Panc1 (cell line): ENCODE measurements at regions not wholly inside any gene's neighbourhood (a gene's known extent, or its start where the extent isn't known, plus 50 kb on each side); places are given as distances from the start of the nearest gene placed in this dataset.
A peak's percentile ranks its signal among the peaks of the same experiment; 100 is the strongest.
"Not testable (repeated sequence)": the region's sequence is repeated elsewhere in the genome, so short reads cannot be mapped to it uniquely, and the experiment has no call there.

Experiments used
- ATAC-seq: fragments of 200-7000 bp; cut with Tn5 transposase; 2 replicates; pipeline ENCODE4 v1.9.1; 2020; ENCODE audit warnings: mild to moderate bottlenecking, moderate library complexity
- BruUV-seq: library from RNA; stranded (reverse); fragments of 400-500 nt; replicated peaks from 2 replicates; lab custom pipeline; 2021; lab: Mats Ljungman, UMichigan
- CTCF ChIA-PET: fragments of 300-600 bp; sonication (Branson Sonifier 250); formaldehyde crosslinking; loops from one replicate; lab custom pipeline; 2022; ENCODE audit warnings: antibody characterized with exemption; lab: Charles Lee
- POLR2A ChIA-PET: fragments of 300-600 bp; sonication (Branson Sonifier 250); formaldehyde crosslinking; loops from one replicate; lab custom pipeline; 2022; ENCODE audit warnings: antibody characterized with exemption; lab: Charles Lee
- DNase-seq: peaks from one replicate; pipeline ENCODE4 v3.0.0-alpha.2; 2010; ENCODE audit warnings: low read depth, low spot score
- H3K27ac ChIP-seq: 2 replicates; pipeline ENCODE4 v1.5.1; 2011; ENCODE audit warnings: mild to moderate bottlenecking, low read length, inconsistent platforms
- H3K27me3 ChIP-seq: fragments of 200-500 bp; sonication (Bioruptor generic); 2 replicates; pipeline ENCODE4 v1.6.0; 2014; ENCODE audit warnings: low read length, inconsistent platforms; ENCODE audit not compliant: control insufficient read depth, insufficient read depth
- H3K36me3 ChIP-seq: fragments of 200-500 bp; sonication (Bioruptor generic); 2 replicates; pipeline ENCODE4 v1.5.1; 2014; ENCODE audit warnings: inconsistent platforms, mild to moderate bottlenecking, low read length, moderate library complexity; ENCODE audit not compliant: control insufficient read depth, insufficient read depth
- H3K4me1 ChIP-seq: 2 replicates; pipeline ENCODE4 v1.5.1; 2011; ENCODE audit warnings: inconsistent platforms, mild to moderate bottlenecking, low read length, moderate library complexity; ENCODE audit not compliant: control insufficient read depth, insufficient read depth
- H3K4me3 ChIP-seq, 2 experiments: 2 replicates each; pipeline ENCODE4 v1.5.1; 2011 to 2012; ENCODE audit warnings: low read depth in 2 of 2, low read length in 2 of 2, mild to moderate bottlenecking in 2 of 2, inconsistent platforms in 1 of 2, moderate library complexity in 1 of 2
- H3K9me3 ChIP-seq: fragments of 200-500 bp; sonication (Bioruptor generic); 2 replicates; pipeline ENCODE4 v1.5.1; 2014; ENCODE audit warnings: low read depth, mild to moderate bottlenecking, inconsistent platforms, low read length, moderate library complexity; ENCODE audit not compliant: control insufficient read depth, insufficient read depth
- POLR2AphosphoS5 ChIP-seq: IDR thresholded peaks from 2 replicates; pipeline ENCODE4 v1.6.1; 2012; ENCODE audit warnings: mild to moderate bottlenecking, low read depth, low read length, moderate library complexity
- SIN3A ChIP-seq: IDR thresholded peaks from 2 replicates; pipeline ENCODE4 v1.6.1; 2012; ENCODE audit warnings: low read depth, mild to moderate bottlenecking, low read length, moderate library complexity, borderline replicate concordance; ENCODE audit not compliant: insufficient read depth
- TCF7L2 ChIP-seq: IDR thresholded peaks from 2 replicates; pipeline ENCODE4 v1.6.1; 2011; ENCODE audit warnings: mild to moderate bottlenecking, low read depth, low read length, inconsistent platforms
- in situ Hi-C: cut with HindIII; loops from 2 replicates; pipeline ENCODE4 v1.10.0; 2016; ENCODE audit warnings: low sequenced_read_pairs, low pct_unique_long_range_greater_than_20kb
- intact Hi-C: fragments of 100-400 bp; cut with micrococcal nuclease; formaldehyde crosslinking; loops from one replicate; pipeline ENCODE4 v1.10.0; 2022; ENCODE audit not compliant: unreplicated experiment
- TF ChIP-seq, protein P1 (sequence below): fragments of 450-650 bp; IDR thresholded peaks from 2 replicates; pipeline ENCODE4 v1.5.1; 2017; ENCODE audit warnings: mild to moderate bottlenecking
- TF ChIP-seq, protein P2 (sequence below), 2 experiments: IDR thresholded peaks; 2 replicates each; pipeline ENCODE4 v1.6.1; 2011 to 2012; ENCODE audit warnings: low read depth in 2 of 2, control low read depth in 1 of 2, low read length in 1 of 2, mild to moderate bottlenecking in 1 of 2, moderate library complexity in 1 of 2; ENCODE audit not compliant: insufficient read depth in 1 of 2

DNA sequence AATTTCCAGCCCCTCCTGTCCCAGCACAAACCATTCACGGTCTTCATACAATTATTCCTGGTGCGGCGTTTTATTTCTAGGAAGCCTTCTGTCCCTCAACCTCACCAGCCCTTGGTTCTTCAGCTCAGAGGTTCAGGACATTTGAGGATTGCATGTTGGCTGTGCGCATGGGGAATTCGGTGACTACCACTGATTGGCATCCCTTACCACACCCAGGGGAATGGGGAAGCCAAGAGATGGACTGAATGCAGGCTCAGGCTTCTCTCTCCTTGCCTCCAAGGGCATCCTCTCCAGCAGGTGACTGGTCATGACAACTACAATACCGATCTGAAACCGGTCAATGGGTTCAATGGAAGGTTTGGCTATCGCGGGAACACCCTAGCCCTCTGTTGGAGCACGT is 153.8 kb downstream of the MTHFS start:
- no peak for ATAC-seq
- Histone ChIP-seq H3K9me3 (peaks cover 3% of the 10 kb centered on the region; the same call in 1 of the 2 replicates), H3K4me3 (no peak overlapping the region), H3K27ac (no peak overlapping the region), H3K4me1 (no peaks in the 10 kb centered on the region), H3K36me3 (no peaks in the 10 kb centered on the region), H3K27me3 (no peaks in the 10 kb centered on the region)
- no TSS peak for BruUV-seq
- intact Hi-C loops (no loop called here), in situ Hi-C loops (no loop called here)
- no peak for DNase-seq
- ChIA-PET POLR2A (no interaction called here), CTCF (no interaction called here)
- TF ChIP-seq, protein P1, sequence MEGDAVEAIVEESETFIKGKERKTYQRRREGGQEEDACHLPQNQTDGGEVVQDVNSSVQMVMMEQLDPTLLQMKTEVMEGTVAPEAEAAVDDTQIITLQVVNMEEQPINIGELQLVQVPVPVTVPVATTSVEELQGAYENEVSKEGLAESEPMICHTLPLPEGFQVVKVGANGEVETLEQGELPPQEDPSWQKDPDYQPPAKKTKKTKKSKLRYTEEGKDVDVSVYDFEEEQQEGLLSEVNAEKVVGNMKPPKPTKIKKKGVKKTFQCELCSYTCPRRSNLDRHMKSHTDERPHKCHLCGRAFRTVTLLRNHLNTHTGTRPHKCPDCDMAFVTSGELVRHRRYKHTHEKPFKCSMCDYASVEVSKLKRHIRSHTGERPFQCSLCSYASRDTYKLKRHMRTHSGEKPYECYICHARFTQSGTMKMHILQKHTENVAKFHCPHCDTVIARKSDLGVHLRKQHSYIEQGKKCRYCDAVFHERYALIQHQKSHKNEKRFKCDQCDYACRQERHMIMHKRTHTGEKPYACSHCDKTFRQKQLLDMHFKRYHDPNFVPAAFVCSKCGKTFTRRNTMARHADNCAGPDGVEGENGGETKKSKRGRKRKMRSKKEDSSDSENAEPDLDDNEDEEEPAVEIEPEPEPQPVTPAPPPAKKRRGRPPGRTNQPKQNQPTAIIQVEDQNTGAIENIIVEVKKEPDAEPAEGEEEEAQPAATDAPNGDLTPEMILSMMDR = no peak
- no peak for TF ChIP-seq TCF7L2
- no peak for TF ChIP-seq POLR2AphosphoS5
- no peak for TF ChIP-seq SIN3A
- TF ChIP-seq, protein P2, sequence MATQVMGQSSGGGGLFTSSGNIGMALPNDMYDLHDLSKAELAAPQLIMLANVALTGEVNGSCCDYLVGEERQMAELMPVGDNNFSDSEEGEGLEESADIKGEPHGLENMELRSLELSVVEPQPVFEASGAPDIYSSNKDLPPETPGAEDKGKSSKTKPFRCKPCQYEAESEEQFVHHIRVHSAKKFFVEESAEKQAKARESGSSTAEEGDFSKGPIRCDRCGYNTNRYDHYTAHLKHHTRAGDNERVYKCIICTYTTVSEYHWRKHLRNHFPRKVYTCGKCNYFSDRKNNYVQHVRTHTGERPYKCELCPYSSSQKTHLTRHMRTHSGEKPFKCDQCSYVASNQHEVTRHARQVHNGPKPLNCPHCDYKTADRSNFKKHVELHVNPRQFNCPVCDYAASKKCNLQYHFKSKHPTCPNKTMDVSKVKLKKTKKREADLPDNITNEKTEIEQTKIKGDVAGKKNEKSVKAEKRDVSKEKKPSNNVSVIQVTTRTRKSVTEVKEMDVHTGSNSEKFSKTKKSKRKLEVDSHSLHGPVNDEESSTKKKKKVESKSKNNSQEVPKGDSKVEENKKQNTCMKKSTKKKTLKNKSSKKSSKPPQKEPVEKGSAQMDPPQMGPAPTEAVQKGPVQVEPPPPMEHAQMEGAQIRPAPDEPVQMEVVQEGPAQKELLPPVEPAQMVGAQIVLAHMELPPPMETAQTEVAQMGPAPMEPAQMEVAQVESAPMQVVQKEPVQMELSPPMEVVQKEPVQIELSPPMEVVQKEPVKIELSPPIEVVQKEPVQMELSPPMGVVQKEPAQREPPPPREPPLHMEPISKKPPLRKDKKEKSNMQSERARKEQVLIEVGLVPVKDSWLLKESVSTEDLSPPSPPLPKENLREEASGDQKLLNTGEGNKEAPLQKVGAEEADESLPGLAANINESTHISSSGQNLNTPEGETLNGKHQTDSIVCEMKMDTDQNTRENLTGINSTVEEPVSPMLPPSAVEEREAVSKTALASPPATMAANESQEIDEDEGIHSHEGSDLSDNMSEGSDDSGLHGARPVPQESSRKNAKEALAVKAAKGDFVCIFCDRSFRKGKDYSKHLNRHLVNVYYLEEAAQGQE (IDR thresholded peaks at IDR 0.05; ENCODE audit: insufficient read depth in 1 of 2, low read depth in 2 of 2, low read length in 1 of 2) = no peak

DNA sequence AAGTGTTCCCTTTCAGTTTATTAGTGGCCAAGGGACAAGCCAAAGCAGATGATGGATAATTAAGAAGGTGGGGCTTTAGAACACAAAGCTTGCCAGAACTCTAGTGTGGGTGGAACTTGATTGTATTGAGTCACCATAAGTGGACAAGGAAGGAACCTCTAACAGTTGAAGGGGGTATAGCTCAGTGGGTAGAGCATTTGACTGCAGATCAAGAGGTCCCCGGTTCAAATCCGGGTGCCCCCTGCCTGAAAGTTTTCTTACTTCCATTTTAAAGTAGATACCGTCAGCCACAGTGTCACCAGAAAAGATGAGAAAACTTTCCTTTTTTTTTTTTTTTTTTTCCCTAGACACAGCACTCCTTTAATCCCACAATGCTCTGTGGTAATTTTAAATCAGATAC is 152.3 kb downstream of the MTHFS start:
- H3K36me3 ChIP-seq, H3K4me3 ChIP-seq, in situ Hi-C loops, CTCF ChIA-PET, H3K27me3 ChIP-seq, H3K4me1 ChIP-seq, DNase-seq, H3K9me3 ChIP-seq, H3K27ac ChIP-seq, POLR2A ChIA-PET, intact Hi-C loops, BruUV-seq: not testable (repeated sequence)
- peak; percentile 26; the same call in 1 of the 2 replicates for ATAC-seq

DNA sequence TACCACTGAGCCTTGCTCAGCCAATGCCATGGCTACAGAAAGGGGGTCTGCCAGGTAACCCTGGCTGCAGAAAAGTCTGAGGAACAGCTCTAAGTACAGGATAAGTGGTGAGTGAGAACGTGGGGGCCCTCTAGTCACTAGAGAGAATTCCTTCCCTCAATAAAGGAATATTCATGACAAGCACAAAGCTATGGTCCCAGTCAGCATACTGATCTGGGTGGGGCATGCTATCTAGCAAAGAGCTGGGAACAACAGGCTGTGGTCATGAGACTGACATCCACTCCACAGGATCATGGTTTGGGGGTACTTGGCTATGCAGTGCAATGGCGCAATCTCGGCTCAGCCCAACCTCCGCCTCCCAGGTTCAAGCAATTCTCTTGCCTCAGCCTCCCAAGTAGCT is 140.4 kb downstream of the MTHFS start:
- H3K36me3 ChIP-seq = no peaks in the 10 kb centered on the region
- no TSS peak for BruUV-seq
- no peak overlapping the region for H3K27ac ChIP-seq
- H3K27me3 ChIP-seq = no peaks in the 10 kb centered on the region
- intact Hi-C loops (no loop called here), in situ Hi-C loops (no loop called here)
- DNase-seq (no peak), ATAC-seq (no peak)
- CTCF ChIA-PET = no interaction called here
- TF ChIP-seq TCF7L2 = no peak
- TF ChIP-seq, protein P1 = no peak
- TF ChIP-seq SIN3A = no peak
- TF ChIP-seq POLR2AphosphoS5 = no peak
- TF ChIP-seq, protein P2 (IDR thresholded peaks at IDR 0.05; ENCODE audit: insufficient read depth in 1 of 2, low read depth in 2 of 2, low read length in 1 of 2) = no peak
- H3K4me3 ChIP-seq = no peak overlapping the region
- no peaks in the 10 kb centered on the region for H3K4me1 ChIP-seq
- no peaks in the 10 kb centered on the region for H3K9me3 ChIP-seq
- POLR2A ChIA-PET = no interaction called here
